ENCODE measurements at regions not wholly inside any gene's neighbourhood (a gene's known extent, or its start where the extent isn't known, plus 50 kb on each side); places are given as distances from the start of the nearest gene placed in this dataset.

DNA sequence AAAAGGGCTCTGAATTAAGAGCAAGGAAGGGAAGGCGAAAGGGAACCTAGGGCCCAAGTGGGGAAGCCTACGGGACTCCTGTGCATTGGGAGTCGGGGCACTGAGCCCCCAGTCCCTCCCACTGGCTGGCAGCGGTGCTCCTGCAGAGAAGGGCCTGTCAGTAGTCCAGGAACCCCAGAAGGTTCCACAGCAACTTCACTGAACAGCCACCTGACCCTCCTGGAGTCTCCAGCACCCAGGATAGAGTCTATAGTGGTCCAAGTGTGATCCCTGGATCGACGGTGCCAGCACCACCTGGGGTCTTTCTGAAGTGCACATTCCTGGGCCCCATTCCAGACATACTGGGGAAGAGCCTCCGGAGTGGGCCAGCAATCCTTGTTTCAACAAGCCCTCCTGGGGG, 100.0 kb upstream of the B3GAT1 start:
- H2AFZ ChIP-seq (replicated peaks), result no peak overlapping the region
- no peak for TF ChIP-seq CTCF (IDR thresholded peaks at IDR 0.05)
- TF ChIP-seq EZH2 (IDR thresholded peaks at IDR 0.05), result no peak
- TF ChIP-seq EZH2phosphoT487 (IDR thresholded peaks at IDR 0.05), result no peak
- peaks cover 7% of the 10 kb centered on the region for H3K27me3 Mint-ChIP-seq (ENCODE audit: insufficient read depth, low read depth)
- no peak overlapping the region for H3K4me3 Mint-ChIP-seq
- H3K79me2 ChIP-seq (ENCODE audit: low read depth), result no peaks in the 10 kb centered on the region
- H3F3A ChIP-seq (ENCODE audit: low read depth), result no peaks in the 10 kb centered on the region
- no peaks in the 10 kb centered on the region for H3K9me3 ChIP-seq (ENCODE audit: low read depth)
- H3K4me2 ChIP-seq, result no peak overlapping the region
- no peaks in the 10 kb centered on the region for H4K20me1 ChIP-seq (ENCODE audit: low read depth)
- H3K4me1 ChIP-seq, result peaks cover 7% of the 10 kb centered on the region
- DNase-seq (ENCODE audit: low spot score), result no peak
- no peak overlapping the region for H3K4me3 ChIP-seq
- no peaks in the 10 kb centered on the region for H3K36me3 ChIP-seq
- H3K9me3 Mint-ChIP-seq, result no peaks in the 10 kb centered on the region
- H3K27ac ChIP-seq, result no peak overlapping the region
- no peak overlapping the region for H3K27ac Mint-ChIP-seq
- H3K4me1 Mint-ChIP-seq, result peaks cover 24% of the 10 kb centered on the region
- no peaks in the 10 kb centered on the region for H3K27me3 ChIP-seq
- H3K9ac ChIP-seq, result no peak overlapping the region
- no peaks in the 10 kb centered on the region for H3K36me3 Mint-ChIP-seq

GRCh38 chr11:134511255-134511654, 99.2 kb upstream of the B3GAT1 start:
- Histone ChIP-seq H2AFZ (replicated peaks) (no peak overlapping the region), H3K79me2 (ENCODE audit: low read depth) (no peaks in the 10 kb centered on the region), H3K36me3 (no peaks in the 10 kb centered on the region), H3K9ac (no peak overlapping the region), H3K27me3 (no peaks in the 10 kb centered on the region), H3F3A (ENCODE audit: low read depth) (no peaks in the 10 kb centered on the region), H4K20me1 (ENCODE audit: low read depth) (no peaks in the 10 kb centered on the region), H3K9me3 (ENCODE audit: low read depth) (no peaks in the 10 kb centered on the region), H3K4me2 (no peak overlapping the region), H3K4me1 (no peaks in the 10 kb centered on the region), H3K4me3 (no peak overlapping the region), H3K27ac (no peak overlapping the region)
- H3K9me3 Mint-ChIP-seq, result no peaks in the 10 kb centered on the region
- no peak for DNase-seq (ENCODE audit: low spot score)
- peaks cover 7% of the 10 kb centered on the region for H3K27me3 Mint-ChIP-seq (ENCODE audit: insufficient read depth, low read depth)
- H3K36me3 Mint-ChIP-seq, result no peaks in the 10 kb centered on the region
- peaks cover 17% of the 10 kb centered on the region for H3K4me1 Mint-ChIP-seq
- no peak overlapping the region for H3K4me3 Mint-ChIP-seq
- TF ChIP-seq EZH2 (IDR thresholded peaks at IDR 0.05) (no peak), EZH2phosphoT487 (IDR thresholded peaks at IDR 0.05) (no peak), CTCF (IDR thresholded peaks at IDR 0.05) (no peak)
- H3K27ac Mint-ChIP-seq, result peak overlapping the region; percentile 24

GRCh38 chr11:134510233-134511040, 98.4 kb upstream of the B3GAT1 start:
- Histone ChIP-seq H3K9me3 (ENCODE audit: low read depth) (no peaks in the 10 kb centered on the region), H2AFZ (replicated peaks) (no peak overlapping the region), H4K20me1 (ENCODE audit: low read depth) (no peaks in the 10 kb centered on the region), H3F3A (ENCODE audit: low read depth) (no peaks in the 10 kb centered on the region), H3K79me2 (ENCODE audit: low read depth) (no peaks in the 10 kb centered on the region), H3K4me3 (no peak overlapping the region), H3K27ac (no peak overlapping the region), H3K27me3 (no peaks in the 10 kb centered on the region), H3K36me3 (no peaks in the 10 kb centered on the region), H3K4me1 (no peaks in the 10 kb centered on the region), H3K4me2 (no peak overlapping the region), H3K9ac (no peak overlapping the region)
- H3K27me3 Mint-ChIP-seq (ENCODE audit: insufficient read depth, low read depth), result peaks cover 7% of the 10 kb centered on the region
- no peak for TF ChIP-seq EZH2 (IDR thresholded peaks at IDR 0.05)
- no peak for TF ChIP-seq EZH2phosphoT487 (IDR thresholded peaks at IDR 0.05)
- no peak for TF ChIP-seq CTCF (IDR thresholded peaks at IDR 0.05)
- H3K4me1 Mint-ChIP-seq, result peaks cover 11% of the 10 kb centered on the region
- no peak for DNase-seq (ENCODE audit: low spot score)
- H3K36me3 Mint-ChIP-seq, result no peaks in the 10 kb centered on the region
- peak overlapping the region; percentile 24 for H3K27ac Mint-ChIP-seq
- no peak overlapping the region for H3K4me3 Mint-ChIP-seq
- no peaks in the 10 kb centered on the region for H3K9me3 Mint-ChIP-seq
